B cell (primary cell): ENCODE measurements at regions not wholly inside any gene's neighbourhood (a gene's known extent, or its start where the extent isn't known, plus 50 kb on each side); places are given as distances from the start of the nearest gene placed in this dataset.

Experiments used
- ATAC-seq: fragments of 200-7000 bp; cut with Tn5 transposase; one replicate; pipeline ENCODE4 v1.10.0; 2021; ENCODE audit warnings: low read depth, mild to moderate bottlenecking, moderate number of reproducible peaks, moderate library complexity
- CTCF ChIA-PET: fragments of 350-600 bp; sonication (Branson Sonifier 250); formaldehyde crosslinking; loops from one replicate; lab custom pipeline; 2021; ENCODE audit warnings: antibody characterized with exemption, inconsistent platforms; lab: Charles Lee
- POLR2A ChIA-PET: fragments of 350-600 bp; sonication (Branson Sonifier 250); formaldehyde crosslinking; loops from one replicate; lab custom pipeline; 2021; ENCODE audit warnings: antibody characterized with exemption; lab: Charles Lee
- DNase-seq: peaks from one replicate; pipeline ENCODE4 v3.0.0; 2013
- H2AFZ ChIP-seq: 2 replicates; pipeline ENCODE4 v1.6.1; 2012; ENCODE audit warnings: mild to moderate bottlenecking, low read depth, low read length; ENCODE audit not compliant: insufficient read depth, poor library complexity, severe bottlenecking
- H3K27ac ChIP-seq, 2 donors: 1 replicate in 1 of 2; 2 replicates in 1 of 2; pipeline ENCODE4 v1.5.1; 2012 to 2013; ENCODE audit warnings: low read length in 2 of 2, mild to moderate bottlenecking in 2 of 2, moderate library complexity in 1 of 2
- H3K27me3 ChIP-seq, 4 experiments: fragments of 200-600 bp in 1 of 4; sonication (generic) in 1 of 4; replicated peaks in 1 of 4; 1 replicate in 2 of 4; 2 replicates in 2 of 4; pipeline versions ENCODE4 v1.6.1 to v1.7.0; 2013 to 2016; ENCODE audit warnings: low read length in 3 of 4, mild to moderate bottlenecking in 2 of 4, mixed read lengths in 1 of 4, moderate library complexity in 1 of 4; ENCODE audit not compliant: insufficient read depth in 4 of 4, control insufficient read depth in 3 of 4; ENCODE audit errors: control extremely low read depth in 1 of 4
- H3K36me3 ChIP-seq, 2 experiments: replicated peaks in 1 of 2; 1 replicate in 1 of 2; 2 replicates in 1 of 2; pipeline versions ENCODE4 v1.6.1 to v1.7.1; 2013; ENCODE audit warnings: low read length in 1 of 2; ENCODE audit not compliant: insufficient read depth in 2 of 2, control insufficient read depth in 1 of 2; ENCODE audit errors: control extremely low read depth in 1 of 2, extremely low read depth in 1 of 2
- H3K4me1 ChIP-seq, 2 donors: fragments of 200-600 bp in 1 of 2; sonication (generic) in 1 of 2; 1 replicate in 1 of 2; 2 replicates in 1 of 2; pipeline versions ENCODE4 v1.5.1 to v1.6.1; 2013 to 2017; ENCODE audit warnings: low read length in 2 of 2; ENCODE audit not compliant: control insufficient read depth in 2 of 2, insufficient read depth in 2 of 2
- H3K4me2 ChIP-seq: replicated peaks from 2 replicates; pipeline ENCODE3; 2012; ENCODE audit warnings: mild to moderate bottlenecking, low read depth, low read length; ENCODE audit not compliant: poor library complexity, severe bottlenecking
- H3K4me3 ChIP-seq, 5 experiments: fragments of 200-600 bp in 1 of 5; sonication (generic) in 1 of 5; 1 replicate in 3 of 5; 2 replicates in 2 of 5; pipeline versions ENCODE4 v1.5.1 to v1.7.0; 2011 to 2016; ENCODE audit warnings: low read length in 4 of 5, mild to moderate bottlenecking in 4 of 5, low read depth in 2 of 5, control low read depth in 1 of 5, moderate library complexity in 1 of 5; ENCODE audit not compliant: insufficient read depth in 1 of 5; ENCODE audit errors: control extremely low read depth in 1 of 5, extremely low read depth in 1 of 5
- H3K79me2 ChIP-seq: fragments of 200-600 bp; sonication (generic); one replicate; pipeline ENCODE4 v1.6.0; 2016; ENCODE audit warnings: low read length; ENCODE audit not compliant: control insufficient read depth, insufficient read depth
- H3K9ac ChIP-seq: fragments of 200-600 bp; sonication (generic); 2 replicates; pipeline ENCODE4 v1.6.1; 2017; ENCODE audit warnings: mild to moderate bottlenecking, low read length, moderate library complexity
- H3K9me3 ChIP-seq, 3 donors: one replicate each; pipeline versions ENCODE4 v1.6.1 to v1.7.1; 2013; ENCODE audit warnings: low read length in 2 of 3; ENCODE audit not compliant: control insufficient read depth in 2 of 3, insufficient read depth in 1 of 3; ENCODE audit errors: control extremely low read depth in 1 of 3
- H4K20me1 ChIP-seq: 2 replicates; pipeline ENCODE4 v1.6.0; 2012; ENCODE audit warnings: mild to moderate bottlenecking, low read length; ENCODE audit not compliant: insufficient read depth, control insufficient read depth, poor library complexity, severe bottlenecking
- H3K27ac Mint-ChIP-seq: one replicate; pipeline ENCODE4 v1.8.0; 2021; ENCODE audit warnings: mixed read lengths
- H3K27me3 Mint-ChIP-seq: one replicate; pipeline ENCODE4 v1.8.0; 2021; ENCODE audit warnings: mixed read lengths
- H3K4me1 Mint-ChIP-seq: one replicate; pipeline ENCODE4 v1.8.0; 2021; ENCODE audit warnings: mixed read lengths
- H3K4me3 Mint-ChIP-seq: one replicate; pipeline ENCODE4 v1.8.0; 2021; ENCODE audit warnings: mixed read lengths
- H3K9me3 Mint-ChIP-seq: one replicate; pipeline ENCODE4 v1.8.0; 2022; ENCODE audit warnings: mixed read lengths; ENCODE audit not compliant: insufficient read depth
- EZH2 ChIP-seq: IDR thresholded peaks from 2 replicates; pipeline ENCODE4 v1.6.1; 2012; ENCODE audit warnings: borderline replicate concordance, low read depth, mild to moderate bottlenecking, moderate library complexity, low read length; ENCODE audit not compliant: insufficient read depth, poor library complexity, severe bottlenecking
- WGBS: methylation state at CpG from one replicate; pipeline ENCODE4 v1.1.5; 2013; ENCODE audit warnings: missing lambda C conversion rate; ENCODE audit not compliant: insufficient coverage; 5-methylcytosine and 5-hydroxymethylcytosine counted together
- intact Hi-C: fragments of 100-400 bp; cut with micrococcal nuclease; formaldehyde crosslinking; loops from one replicate; pipeline ENCODE4 v1.10.0; 2022
- TF ChIP-seq, protein P1 (sequence below): fragments of 200-600 bp; IDR thresholded peaks from one replicate; pipeline ENCODE4 v1.8.0; 2022; ENCODE audit warnings: antibody characterized with exemption, mild to moderate bottlenecking

- DNase-seq (no peak), ATAC-seq (no peak)
- no peak overlapping the region for H3K9ac ChIP-seq
- H3K4me3 ChIP-seq = no peak overlapping the region
- no peak overlapping the region for H3K27ac ChIP-seq
- H3K9me3 ChIP-seq = no peaks in the 10 kb centered on the region
- Mint-ChIP-seq H3K4me1 (no peaks in the 10 kb centered on the region), H3K27ac (no peak overlapping the region), H3K9me3 (no peaks in the 10 kb centered on the region), H3K27me3 (peaks cover under 1% of the 10 kb centered on the region), H3K4me3 (no peak overlapping the region)
- TF ChIP-seq EZH2 = no peak
- TF ChIP-seq, protein P1, sequence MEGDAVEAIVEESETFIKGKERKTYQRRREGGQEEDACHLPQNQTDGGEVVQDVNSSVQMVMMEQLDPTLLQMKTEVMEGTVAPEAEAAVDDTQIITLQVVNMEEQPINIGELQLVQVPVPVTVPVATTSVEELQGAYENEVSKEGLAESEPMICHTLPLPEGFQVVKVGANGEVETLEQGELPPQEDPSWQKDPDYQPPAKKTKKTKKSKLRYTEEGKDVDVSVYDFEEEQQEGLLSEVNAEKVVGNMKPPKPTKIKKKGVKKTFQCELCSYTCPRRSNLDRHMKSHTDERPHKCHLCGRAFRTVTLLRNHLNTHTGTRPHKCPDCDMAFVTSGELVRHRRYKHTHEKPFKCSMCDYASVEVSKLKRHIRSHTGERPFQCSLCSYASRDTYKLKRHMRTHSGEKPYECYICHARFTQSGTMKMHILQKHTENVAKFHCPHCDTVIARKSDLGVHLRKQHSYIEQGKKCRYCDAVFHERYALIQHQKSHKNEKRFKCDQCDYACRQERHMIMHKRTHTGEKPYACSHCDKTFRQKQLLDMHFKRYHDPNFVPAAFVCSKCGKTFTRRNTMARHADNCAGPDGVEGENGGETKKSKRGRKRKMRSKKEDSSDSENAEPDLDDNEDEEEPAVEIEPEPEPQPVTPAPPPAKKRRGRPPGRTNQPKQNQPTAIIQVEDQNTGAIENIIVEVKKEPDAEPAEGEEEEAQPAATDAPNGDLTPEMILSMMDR = no peak
- intact Hi-C loops = no loop called here
- POLR2A ChIA-PET = no interaction called here
- 74% methylated on average over 4 of the region's 4 CpGs for WGBS
- CTCF ChIA-PET = no interaction called here
- H3K27me3 ChIP-seq = peaks cover 0 to 2% (median 0%) of the 10 kb centered on the region in 4 experiments
- no peaks in the 10 kb centered on the region for H3K79me2 ChIP-seq
- H3K4me2 ChIP-seq = no peak overlapping the region
- no peaks in the 10 kb centered on the region for H3K4me1 ChIP-seq
- no peak overlapping the region for H2AFZ ChIP-seq
- H4K20me1 ChIP-seq = no peaks in the 10 kb centered on the region
- no peaks in the 10 kb centered on the region for H3K36me3 ChIP-seq
These were observed 226.2 kb upstream of the ARID1B start for GRCh38 chr6:156550949-156551348.

DNA sequence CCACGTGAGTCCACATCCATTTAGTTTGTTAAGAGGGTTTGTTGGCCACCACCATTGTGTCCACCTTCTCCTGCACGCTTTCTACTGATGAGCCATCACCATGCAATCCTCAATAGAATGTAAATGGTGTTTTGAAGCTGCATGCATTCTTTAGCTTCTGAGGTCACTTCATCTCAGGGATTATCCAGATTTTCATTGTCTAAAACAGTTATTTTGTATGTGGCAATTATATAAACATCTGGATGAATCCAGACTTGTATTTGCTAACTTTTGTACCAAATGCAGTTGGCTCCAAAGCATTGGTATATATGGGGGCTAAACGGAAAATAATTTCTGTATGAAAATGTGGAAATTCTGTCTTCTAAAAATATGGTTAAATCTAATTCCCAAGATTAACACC, 231.2 kb upstream of the ARID1B start:
- POLR2A ChIA-PET = no interaction called here

More for the DNA sequence above, 231.2 kb upstream of the ARID1B start:
- no peak overlapping the region for H2AFZ ChIP-seq
- no peak for TF ChIP-seq EZH2
- TF ChIP-seq, protein P1 = no peak
- peaks cover 0 to 2% (median 0%) of the 10 kb centered on the region in 3 donors for H3K9me3 ChIP-seq
- ATAC-seq (no peak), DNase-seq (no peak)
- no peak overlapping the region for H3K4me3 ChIP-seq
- H3K9ac ChIP-seq = no peak overlapping the region
- Mint-ChIP-seq H3K4me3 (no peak overlapping the region), H3K27me3 (peaks cover 24% of the 10 kb centered on the region), H3K4me1 (no peaks in the 10 kb centered on the region), H3K9me3 (no peaks in the 10 kb centered on the region), H3K27ac (no peak overlapping the region)
- CTCF ChIA-PET = no interaction called here
- H3K36me3 ChIP-seq = no peaks in the 10 kb centered on the region
- H3K27ac ChIP-seq = no peak overlapping the region
- no peaks in the 10 kb centered on the region for H4K20me1 ChIP-seq
- intact Hi-C loops = no loop called here
- H3K4me1 ChIP-seq = no peaks in the 10 kb centered on the region
- no CpG with 5 or more reads among the region's 3 CpGs for WGBS
- H3K79me2 ChIP-seq = no peaks in the 10 kb centered on the region
- no peak overlapping the region for H3K4me2 ChIP-seq
- H3K27me3 ChIP-seq = no peaks in the 10 kb centered on the region
